Kasumi-1 (cell line): ENCODE measurements at regions not wholly inside any gene's neighbourhood (a gene's known extent, or its start where the extent isn't known, plus 50 kb on each side); places are given as distances from the start of the nearest gene placed in this dataset.

ENCODE experiments used
- DNase-seq, 2 experiments: peaks; one replicate each; lab custom pipeline; 2025; lab: John Stamatoyannopoulos, UW

GRCh38 chr13:76711550-76712182, 174.5 kb downstream of the KCTD12 start:
- DNase-seq = peak; percentile 74 to 84

GRCh38 chr13:76709851-76710250, 176.4 kb downstream of the KCTD12 start:
- DNase-seq = no peak

- DNase-seq = no peak
These were observed 178.0 kb downstream of the KCTD12 start for GRCh38 chr13:76708138-76708688.

GRCh38 chr13:76707360-76707759, 178.8 kb downstream of the KCTD12 start:
- no peak for DNase-seq

GRCh38 chr13:76703621-76704288, 182.4 kb downstream of the KCTD12 start:
- no peak for DNase-seq

GRCh38 chr13:76703216-76703615, 183.0 kb downstream of the KCTD12 start:
- DNase-seq = no peak

GRCh38 chr13:76697288-76697687, 188.9 kb downstream of the KCTD12 start:
- DNase-seq = no peak

- DNase-seq = no peak
These were observed 189.8 kb downstream of the KCTD12 start for GRCh38 chr13:76696370-76696769.

- no peak for DNase-seq
These were observed 193.1 kb downstream of the KCTD12 start for GRCh38 chr13:76693086-76693485.

- DNase-seq = no peak
These were observed 193.9 kb downstream of the KCTD12 start for GRCh38 chr13:76692346-76692745.

GRCh38 chr13:76690611-76691010, 195.6 kb downstream of the KCTD12 start:
- DNase-seq = no peak

GRCh38 chr13:76687467-76687866, 198.7 kb downstream of the KCTD12 start:
- peak; percentile 14 to 23 for DNase-seq

GRCh38 chr13:76685938-76686337, 200.3 kb downstream of the KCTD12 start:
- no peak for DNase-seq

- no peak for DNase-seq
These were observed 201.9 kb downstream of the KCTD12 start for GRCh38 chr13:76684336-76684735.

- DNase-seq = no peak
These were observed 202.4 kb downstream of the KCTD12 start for GRCh38 chr13:76683854-76684253.

GRCh38 chr13:76683168-76683567, 203.0 kb downstream of the KCTD12 start:
- no peak for DNase-seq

- DNase-seq = no peak
These were observed 206.1 kb downstream of the KCTD12 start for GRCh38 chr13:76680112-76680511.

GRCh38 chr13:76677043-76677442, 209.2 kb downstream of the KCTD12 start:
- DNase-seq = no peak

- DNase-seq = no peak
These were observed 213.8 kb downstream of the KCTD12 start for GRCh38 chr13:76672420-76672819.

GRCh38 chr13:76668716-76669115, 217.5 kb downstream of the KCTD12 start:
- DNase-seq = no peak

- no peak for DNase-seq
These were observed 218.1 kb downstream of the KCTD12 start for GRCh38 chr13:76668141-76668540.

- peak; percentile 39 to 49 for DNase-seq
These were observed 218.7 kb downstream of the KCTD12 start for GRCh38 chr13:76667551-76667950.

- peak; percentile 54 to 64 for DNase-seq
These were observed 222.4 kb downstream of the KCTD12 start for GRCh38 chr13:76663592-76664335.
